ENCODE measurements at regions not wholly inside any gene's neighbourhood (a gene's known extent, or its start where the extent isn't known, plus 50 kb on each side); places are given as distances from the start of the nearest gene placed in this dataset.

- Histone ChIP-seq H4K20me1 (ENCODE audit: control insufficient read depth, extremely low read depth, insufficient read depth, low read length) (no peaks in the 10 kb centered on the region), H3K9me3 (ENCODE audit: control insufficient read depth, low read depth, low read length) (no peaks in the 10 kb centered on the region), H3K27me3 (ENCODE audit: control insufficient read depth, extremely low read depth, insufficient read depth, low read length) (no peaks in the 10 kb centered on the region), H3K79me2 (ENCODE audit: control insufficient read depth, insufficient read depth, low read length) (no peaks in the 10 kb centered on the region), H3K4me3 (ENCODE audit: control insufficient read depth in 2 of 3, extremely low read depth in 1 of 3, insufficient read depth in 2 of 3, low read depth in 1 of 3, low read length in 3 of 3) (no peak overlapping the region), H3K4me2 (ENCODE audit: control insufficient read depth, extremely low read depth, insufficient read depth, low read depth, low read length) (no peak overlapping the region), H3K4me1 (ENCODE audit: control insufficient read depth, extremely low read depth, insufficient read depth, low read length) (no peaks in the 10 kb centered on the region), H3K9me1 (ENCODE audit: control insufficient read depth, extremely low read depth, insufficient read depth, low read length) (no peaks in the 10 kb centered on the region), H2AFZ (ENCODE audit: control insufficient read depth, low read length) (no peak overlapping the region), H3K36me3 (ENCODE audit: control insufficient read depth in 2 of 2, extremely low read depth in 1 of 2, insufficient read depth in 2 of 2, low read length in 2 of 2) (no peaks in the 10 kb centered on the region), H3K27ac (ENCODE audit: control insufficient read depth, insufficient read depth, low read length) (no peak overlapping the region), H3K9ac (ENCODE audit: control insufficient read depth, extremely low read depth, insufficient read depth, low read length) (no peak overlapping the region)
- DNase-seq (ENCODE audit: low read depth, low spot score) (no peak), FAIRE-seq (no peak)
- dilution Hi-C loops (cut with MboI; ENCODE audit: extremely low pct_ligation_motif_present, low sequenced_read_pairs): no loop called here
- no peak for TF ChIP-seq EZH2 (IDR thresholded peaks at IDR 0.05; ENCODE audit: low read length)
- TF ChIP-seq, protein P1, sequence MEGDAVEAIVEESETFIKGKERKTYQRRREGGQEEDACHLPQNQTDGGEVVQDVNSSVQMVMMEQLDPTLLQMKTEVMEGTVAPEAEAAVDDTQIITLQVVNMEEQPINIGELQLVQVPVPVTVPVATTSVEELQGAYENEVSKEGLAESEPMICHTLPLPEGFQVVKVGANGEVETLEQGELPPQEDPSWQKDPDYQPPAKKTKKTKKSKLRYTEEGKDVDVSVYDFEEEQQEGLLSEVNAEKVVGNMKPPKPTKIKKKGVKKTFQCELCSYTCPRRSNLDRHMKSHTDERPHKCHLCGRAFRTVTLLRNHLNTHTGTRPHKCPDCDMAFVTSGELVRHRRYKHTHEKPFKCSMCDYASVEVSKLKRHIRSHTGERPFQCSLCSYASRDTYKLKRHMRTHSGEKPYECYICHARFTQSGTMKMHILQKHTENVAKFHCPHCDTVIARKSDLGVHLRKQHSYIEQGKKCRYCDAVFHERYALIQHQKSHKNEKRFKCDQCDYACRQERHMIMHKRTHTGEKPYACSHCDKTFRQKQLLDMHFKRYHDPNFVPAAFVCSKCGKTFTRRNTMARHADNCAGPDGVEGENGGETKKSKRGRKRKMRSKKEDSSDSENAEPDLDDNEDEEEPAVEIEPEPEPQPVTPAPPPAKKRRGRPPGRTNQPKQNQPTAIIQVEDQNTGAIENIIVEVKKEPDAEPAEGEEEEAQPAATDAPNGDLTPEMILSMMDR (optimal IDR thresholded peaks at IDR 0.05 in 1 of 3, IDR thresholded peaks at IDR 0.05 in 1 of 3, conservative IDR thresholded peaks at IDR 0.05 in 1 of 3; ENCODE audit: extremely low read depth in 1 of 3, insufficient read depth in 2 of 3, low read length in 3 of 3): no peak
Observed at GRCh38 chr13:69461397-69461796, 646.2 kb upstream of the ATXN8OS start.

- Histone ChIP-seq H4K20me1 (ENCODE audit: control insufficient read depth, extremely low read depth, insufficient read depth, low read length) (no peaks in the 10 kb centered on the region), H3K79me2 (ENCODE audit: control insufficient read depth, insufficient read depth, low read length) (no peaks in the 10 kb centered on the region), H3K9me1 (ENCODE audit: control insufficient read depth, extremely low read depth, insufficient read depth, low read length) (no peaks in the 10 kb centered on the region), H2AFZ (ENCODE audit: control insufficient read depth, low read length) (no peak overlapping the region), H3K27me3 (ENCODE audit: control insufficient read depth, extremely low read depth, insufficient read depth, low read length) (no peaks in the 10 kb centered on the region), H3K4me1 (ENCODE audit: control insufficient read depth, extremely low read depth, insufficient read depth, low read length) (no peaks in the 10 kb centered on the region), H3K9ac (ENCODE audit: control insufficient read depth, extremely low read depth, insufficient read depth, low read length) (no peak overlapping the region), H3K4me3 (ENCODE audit: control insufficient read depth in 2 of 3, extremely low read depth in 1 of 3, insufficient read depth in 2 of 3, low read depth in 1 of 3, low read length in 3 of 3) (no peak overlapping the region), H3K27ac (ENCODE audit: control insufficient read depth, insufficient read depth, low read length) (no peak overlapping the region), H3K36me3 (ENCODE audit: control insufficient read depth in 2 of 2, extremely low read depth in 1 of 2, insufficient read depth in 2 of 2, low read length in 2 of 2) (no peaks in the 10 kb centered on the region), H3K4me2 (ENCODE audit: control insufficient read depth, extremely low read depth, insufficient read depth, low read depth, low read length) (no peak overlapping the region), H3K9me3 (ENCODE audit: control insufficient read depth, low read depth, low read length) (no peaks in the 10 kb centered on the region)
- no peak for TF ChIP-seq EZH2 (IDR thresholded peaks at IDR 0.05; ENCODE audit: low read length)
- TF ChIP-seq, protein P1 (optimal IDR thresholded peaks at IDR 0.05 in 1 of 3, IDR thresholded peaks at IDR 0.05 in 1 of 3, conservative IDR thresholded peaks at IDR 0.05 in 1 of 3; ENCODE audit: extremely low read depth in 1 of 3, insufficient read depth in 2 of 3, low read length in 3 of 3): no peak
- dilution Hi-C loops (cut with MboI; ENCODE audit: extremely low pct_ligation_motif_present, low sequenced_read_pairs): no loop called here
- no peak for FAIRE-seq
- no peak for DNase-seq (ENCODE audit: low read depth, low spot score)
Observed at GRCh38 chr13:69459346-69459745, 648.3 kb upstream of the ATXN8OS start.

Measured in keratinocyte (primary cell).